ENCODE measurements at regions not wholly inside any gene's neighbourhood (a gene's known extent, or its start where the extent isn't known, plus 50 kb on each side); places are given as distances from the start of the nearest gene placed in this dataset.
A peak's percentile ranks its signal among the peaks of the same experiment; 100 is the strongest.
"Not testable (repeated sequence)": the region's sequence is repeated elsewhere in the genome, so short reads cannot be mapped to it uniquely, and the experiment has no call there.

DNA sequence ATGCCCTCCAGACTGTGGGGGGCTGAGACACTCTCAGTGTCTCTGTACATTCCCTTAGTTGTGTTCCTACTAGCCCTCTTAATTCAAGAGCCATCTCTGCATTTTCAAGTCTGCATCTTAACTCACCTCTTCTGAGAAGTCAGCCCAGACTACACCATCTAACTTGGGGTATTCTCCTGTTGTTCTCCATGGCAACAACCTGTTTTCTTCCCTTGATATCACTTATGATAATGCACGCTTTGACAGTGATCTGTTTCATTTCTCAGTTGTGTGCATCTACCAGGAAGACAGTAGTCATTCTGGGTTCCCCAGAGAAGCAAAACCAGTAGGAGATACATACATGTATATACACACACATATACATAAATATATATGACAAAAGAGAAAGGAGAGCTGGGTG, 707.3 kb upstream of the IGFBP3 start:
- no peak for DNase-seq

DNA sequence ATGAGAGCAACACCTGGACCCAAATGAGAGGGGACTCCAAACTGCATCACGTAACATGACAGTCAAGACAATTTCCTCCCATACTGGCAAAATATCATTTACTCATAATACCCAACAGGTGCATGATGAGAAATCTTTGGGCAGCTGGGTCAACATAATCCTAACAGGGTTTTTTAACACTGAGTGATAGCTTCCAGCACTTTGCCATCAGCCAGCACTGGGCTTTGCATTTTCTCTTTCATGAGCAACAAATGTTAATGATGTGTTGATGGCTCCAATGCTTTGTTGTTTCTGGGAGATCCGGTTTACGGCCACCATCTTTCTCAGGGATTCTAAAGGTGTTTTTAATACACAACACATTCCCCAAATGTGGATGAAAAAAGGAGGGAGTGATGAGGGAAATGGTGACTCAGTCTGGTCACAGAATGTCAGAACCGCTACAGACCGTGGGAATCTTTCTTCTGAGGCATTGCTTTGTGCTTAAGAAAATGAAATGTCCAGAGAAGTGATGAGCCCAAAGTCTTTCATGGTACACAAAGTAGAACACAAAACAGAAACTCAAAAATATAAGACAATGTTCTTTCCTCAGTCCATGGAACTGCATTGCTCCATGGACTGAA, 705.7 kb upstream of the IGFBP3 start:
- no peak for DNase-seq

DNA sequence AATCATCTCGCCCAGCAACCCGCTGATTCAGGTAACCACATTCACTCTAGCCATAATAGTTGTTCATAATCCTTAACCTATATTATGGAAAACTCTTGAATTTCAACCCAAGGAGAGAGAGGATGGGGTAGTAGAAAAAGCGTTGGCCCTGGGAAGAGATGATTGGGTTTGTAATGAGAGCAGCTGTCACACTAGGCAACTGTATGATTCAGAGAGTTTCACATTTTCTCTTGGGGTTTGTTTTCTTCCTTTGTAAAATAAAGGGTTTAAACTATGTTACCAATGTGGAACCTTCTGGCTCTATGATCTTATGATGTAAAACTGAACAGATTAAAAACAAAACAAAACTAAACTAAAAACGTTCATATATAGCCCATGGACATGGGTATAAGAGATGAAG, 705.2 kb upstream of the IGFBP3 start:
- DNase-seq: no peak

DNA sequence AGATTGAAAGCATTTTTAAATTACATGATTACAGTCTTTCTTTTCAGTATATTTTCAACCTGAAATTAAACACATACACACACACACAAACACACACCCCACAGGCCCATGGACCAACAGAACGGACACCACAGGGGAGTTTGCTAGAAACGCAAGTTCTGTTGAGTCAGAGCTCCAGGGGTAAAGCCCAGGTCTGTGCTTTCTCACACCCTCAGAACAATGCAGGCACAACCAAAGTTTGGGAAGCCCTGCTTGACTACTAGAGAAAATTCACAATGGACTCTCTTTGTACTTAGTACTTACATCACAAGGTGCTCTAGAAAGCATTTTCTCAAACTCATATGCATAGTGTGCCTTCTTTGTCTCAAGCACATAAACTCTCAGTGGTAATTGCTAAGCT, 704.0 kb upstream of the IGFBP3 start:
- no peak for DNase-seq

GRCh38 chr7:46622251-46622650, 701.2 kb upstream of the IGFBP3 start:
- no peak for DNase-seq

DNA sequence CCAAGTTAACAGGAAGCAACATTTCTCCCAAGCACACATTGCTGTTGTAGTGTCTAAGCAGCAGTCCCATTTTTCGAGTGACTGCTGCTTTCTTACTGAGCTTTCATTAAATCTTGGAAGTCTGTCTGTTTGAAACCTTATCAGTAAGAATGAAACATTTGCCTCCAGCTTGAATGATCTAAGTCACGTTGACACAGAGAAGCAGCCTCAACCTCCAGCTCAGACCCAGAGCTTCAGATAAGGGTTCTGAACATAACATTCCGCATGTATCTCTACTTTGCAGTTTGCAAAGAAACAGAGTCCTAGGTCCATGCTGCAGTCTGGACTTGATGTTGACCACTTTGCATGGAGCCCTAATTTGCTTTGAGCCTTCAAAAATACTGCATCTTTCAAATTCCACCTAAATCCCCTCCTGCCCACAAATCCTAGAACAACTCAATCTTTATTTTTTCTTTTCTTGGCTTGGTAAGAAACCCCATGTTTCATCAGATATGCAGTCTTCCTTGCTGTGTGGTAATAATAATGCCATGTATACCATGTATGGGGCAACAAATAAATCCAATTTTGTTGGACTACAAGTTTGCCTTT, 698.7 kb upstream of the IGFBP3 start:
- DNase-seq: no peak

DNA sequence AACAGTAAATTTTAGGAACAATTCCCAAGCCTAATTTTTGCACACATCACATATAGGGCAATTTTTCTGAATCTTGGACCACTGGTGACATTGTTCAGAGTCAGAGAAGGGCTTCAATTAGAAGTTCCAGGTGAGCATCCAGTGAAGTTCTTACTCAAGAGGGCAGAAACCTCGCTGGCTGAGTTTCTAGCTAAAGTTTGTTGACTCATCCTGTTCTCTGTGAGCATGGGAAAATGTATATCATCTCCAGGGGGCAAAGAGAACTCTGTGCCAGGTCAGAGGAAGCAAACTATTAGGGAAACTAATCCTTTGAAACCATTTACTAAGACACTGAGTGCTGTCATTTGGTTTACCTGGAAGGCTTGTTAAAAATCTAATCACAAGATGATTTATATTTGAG, 695.6 kb upstream of the IGFBP3 start:
- DNase-seq: no peak

GRCh38 chr7:46613551-46613950, 692.5 kb upstream of the IGFBP3 start:
- no peak for DNase-seq

DNA sequence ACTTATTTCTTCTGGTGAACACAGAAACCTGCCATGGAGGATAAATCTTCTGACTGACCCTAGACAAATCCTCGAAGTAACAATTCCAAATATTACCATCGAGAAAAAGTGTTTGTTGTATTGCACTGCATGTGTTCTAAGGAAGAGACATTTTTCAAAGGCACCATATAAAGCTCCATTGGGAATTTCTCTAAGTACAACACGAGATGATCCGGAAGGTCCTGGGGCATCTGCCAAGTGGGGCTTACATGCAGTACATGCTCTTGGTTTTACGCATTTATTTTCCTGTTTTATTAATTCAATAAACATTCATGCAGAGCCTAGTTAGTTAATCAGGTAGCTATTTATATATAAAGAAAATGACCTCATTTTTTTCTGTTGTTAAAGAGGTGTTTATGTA, 692.0 kb upstream of the IGFBP3 start:
- no peak for DNase-seq

DNA sequence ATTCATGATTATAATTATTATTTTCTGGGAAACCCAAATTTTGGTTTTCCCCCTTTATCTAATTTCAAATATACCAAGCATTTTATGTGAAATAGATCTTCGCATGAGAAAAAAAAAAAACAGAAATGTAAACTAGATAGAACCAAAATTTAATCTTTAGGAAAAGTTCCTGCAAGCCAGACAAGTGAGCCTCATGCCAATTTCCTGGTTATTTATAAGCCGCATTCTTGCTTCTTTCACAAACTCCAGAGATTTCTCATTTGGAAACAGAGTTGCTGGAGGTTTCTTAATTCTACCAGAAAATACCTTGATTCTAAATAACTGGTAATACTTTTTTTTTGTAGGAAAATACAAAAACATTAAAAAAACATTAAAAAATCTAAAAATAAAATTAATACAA, 690.4 kb upstream of the IGFBP3 start:
- DNase-seq: no peak

GRCh38 chr7:46610746-46611145, 689.7 kb upstream of the IGFBP3 start:
- no peak for DNase-seq

DNA sequence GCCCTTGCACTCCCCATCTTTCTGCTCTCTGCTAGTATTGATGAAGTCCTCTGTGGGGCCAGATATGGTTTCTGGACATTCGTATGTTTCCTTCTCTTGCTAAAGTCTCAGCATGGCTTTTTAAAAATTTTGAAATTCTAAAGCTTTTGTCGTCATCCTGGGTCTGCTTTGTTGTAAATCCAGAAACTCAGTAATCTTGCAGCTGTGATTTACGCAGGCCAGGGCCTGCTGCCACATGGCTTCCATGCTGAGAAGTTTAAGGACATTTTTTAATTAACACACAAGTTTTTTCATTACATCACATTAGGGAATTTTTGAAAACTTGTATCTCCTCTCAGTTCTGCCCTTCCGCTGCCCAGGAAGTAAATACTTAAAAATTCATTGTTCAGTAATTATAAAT, 686.1 kb upstream of the IGFBP3 start:
- DNase-seq: no peak

GRCh38 chr7:46606761-46607160, 685.7 kb upstream of the IGFBP3 start:
- DNase-seq: no peak

GRCh38 chr7:46604241-46604661, 683.2 kb upstream of the IGFBP3 start:
- DNase-seq: no peak

DNA sequence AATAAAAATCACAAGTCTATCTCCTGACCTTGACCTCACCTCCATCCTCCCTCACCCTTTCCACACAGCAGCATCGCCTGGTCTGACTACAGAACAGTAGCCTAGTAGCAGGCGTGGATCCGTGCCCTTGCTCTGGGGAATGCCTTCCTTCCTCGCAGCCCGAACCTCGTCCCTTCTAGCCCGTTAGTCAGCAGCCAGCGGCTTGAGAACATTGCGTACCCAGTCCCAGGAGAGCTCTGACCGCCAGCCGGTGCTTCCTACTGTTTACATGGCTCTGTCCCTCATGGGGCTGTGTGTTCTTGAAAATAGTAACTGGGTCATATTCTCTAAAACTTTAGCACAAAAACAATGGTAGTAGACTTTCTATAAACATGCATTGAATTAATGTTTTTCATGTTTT, 682.7 kb upstream of the IGFBP3 start:
- DNase-seq: no peak

- DNase-seq: no peak
Observed at GRCh38 chr7:46603296-46603752, 682.3 kb upstream of the IGFBP3 start.

DNA sequence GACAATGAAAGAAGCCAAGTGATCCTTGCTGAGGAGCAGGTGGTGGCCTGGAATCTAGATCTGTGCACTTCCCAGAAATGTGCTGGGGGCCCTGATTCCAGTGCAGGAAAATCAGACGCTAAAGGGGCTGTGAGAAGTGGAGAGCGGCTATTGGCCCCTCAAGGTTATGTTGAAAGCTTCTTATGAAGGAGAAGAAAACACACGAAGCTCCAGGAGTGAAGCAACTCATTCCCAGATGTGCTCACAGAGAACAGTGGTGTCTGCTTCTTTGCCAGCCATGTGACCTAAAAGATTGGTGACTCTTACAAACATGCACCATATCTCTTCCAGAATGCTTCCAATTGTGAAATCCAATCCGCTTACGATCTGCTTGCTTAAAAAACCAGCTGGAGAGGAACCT, 679.3 kb upstream of the IGFBP3 start:
- no peak for DNase-seq

- not testable (repeated sequence) for DNase-seq
Observed at GRCh38 chr7:46594831-46595230, 673.8 kb upstream of the IGFBP3 start.

DNA sequence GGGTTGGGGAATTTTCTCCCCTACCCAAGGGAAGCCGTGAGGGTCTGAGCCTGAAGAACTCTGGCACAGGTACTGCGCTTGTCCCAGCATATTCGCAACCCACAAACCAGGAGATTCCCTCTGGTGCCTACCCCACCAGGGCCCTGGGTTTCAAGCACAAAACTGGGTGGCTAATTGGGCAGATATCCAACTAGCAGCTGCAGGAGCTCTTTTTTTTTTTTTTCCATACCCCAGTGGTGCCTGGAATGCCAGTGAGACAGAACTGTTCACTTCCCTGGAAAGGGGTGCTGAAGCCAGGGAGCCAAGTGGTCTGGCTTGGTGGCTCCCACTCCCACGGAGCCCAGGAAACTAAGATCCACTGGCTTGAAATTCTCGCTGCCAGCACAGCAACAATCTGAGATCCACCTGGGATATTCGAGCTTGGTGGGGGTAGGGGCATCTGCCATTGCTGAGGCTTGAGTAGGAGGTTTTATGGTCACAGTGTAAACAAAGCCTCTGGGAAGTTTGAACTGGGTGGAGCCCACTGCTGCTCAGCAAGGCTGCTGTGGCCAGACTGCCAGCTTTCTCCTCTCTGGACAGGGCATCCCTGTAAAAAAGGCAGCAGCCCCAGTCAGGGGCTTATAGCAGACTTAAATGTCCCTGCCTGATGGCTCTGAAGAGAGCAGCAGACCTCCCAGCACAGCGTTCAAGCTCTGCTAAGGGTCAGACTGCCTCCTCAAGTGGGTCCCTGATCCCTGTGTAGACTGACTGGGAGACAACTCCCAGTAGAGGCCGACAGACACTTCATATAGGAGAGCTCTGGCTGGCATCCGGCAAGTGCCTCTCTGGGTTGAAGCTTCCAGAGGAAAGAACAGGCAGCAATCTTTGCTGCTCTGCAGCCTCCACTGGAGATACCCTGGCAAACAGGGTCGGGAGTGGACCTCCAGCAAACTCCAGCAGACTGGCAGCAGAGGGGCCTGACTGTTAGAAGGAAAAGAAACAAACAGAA, 670.1 kb upstream of the IGFBP3 start:
- not testable (repeated sequence) for DNase-seq

GRCh38 chr7:46589286-46589685, 668.2 kb upstream of the IGFBP3 start:
- DNase-seq: no peak

DNA sequence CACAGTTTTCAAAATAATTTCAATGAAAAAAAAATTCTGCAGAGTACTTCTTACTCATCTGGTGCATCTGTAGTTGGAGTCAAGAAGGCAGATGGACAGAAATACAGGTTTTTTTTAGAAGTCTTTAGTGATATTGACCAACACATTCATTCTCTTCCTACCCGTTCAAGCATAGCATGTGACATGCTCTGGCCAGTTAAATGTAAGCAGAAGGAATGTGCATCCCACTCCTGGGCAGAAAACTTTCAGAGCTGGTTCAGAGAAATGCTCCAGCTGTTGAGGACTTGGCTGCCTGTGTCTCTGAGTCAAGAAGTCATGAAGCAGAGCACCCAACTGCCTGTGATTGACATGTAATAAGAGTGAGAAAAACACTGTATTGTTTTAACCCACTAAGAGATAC, 665.3 kb upstream of the IGFBP3 start:
- DNase-seq: no peak

DNA sequence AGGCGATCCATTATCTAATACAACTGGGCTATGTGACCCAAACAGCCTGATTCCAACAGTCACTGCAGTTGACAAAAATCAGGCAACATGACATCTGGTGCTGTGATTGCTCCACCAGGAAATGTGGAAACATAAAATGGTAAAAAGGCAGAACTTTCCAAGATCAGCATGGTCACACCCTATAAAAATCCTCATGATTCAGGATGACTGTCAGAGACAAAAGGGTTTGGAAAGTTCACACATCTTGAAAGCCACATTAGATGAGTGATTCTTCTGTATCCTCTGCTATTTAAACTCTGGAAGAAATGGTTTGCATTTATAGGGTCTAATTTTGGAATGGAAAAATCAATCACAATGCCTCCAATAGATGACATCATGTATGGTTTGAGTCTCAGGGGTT, 662.6 kb upstream of the IGFBP3 start:
- peak; percentile 26 for DNase-seq

DNA sequence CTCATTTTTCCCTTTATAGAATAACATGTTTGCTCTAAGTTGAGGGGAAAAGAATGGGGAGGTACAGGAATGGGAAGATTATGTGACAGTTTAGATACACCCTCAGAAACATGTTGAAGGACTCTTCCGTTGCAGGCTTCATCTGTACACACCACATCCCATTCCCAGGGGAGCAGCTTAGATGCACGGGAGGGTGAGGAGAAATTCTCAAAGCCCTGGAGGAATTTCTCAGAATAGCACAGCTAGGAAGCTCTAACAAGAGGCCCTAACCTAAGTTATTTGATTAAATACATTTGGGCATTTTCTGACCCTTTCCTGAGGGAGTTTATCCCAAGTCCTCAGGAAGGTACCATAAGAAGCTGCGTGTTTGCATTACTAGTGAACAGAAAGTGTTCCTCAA, 660.2 kb upstream of the IGFBP3 start:
- no peak for DNase-seq

All from muscle of arm (tissue), 1 donor.